IMR-90 (cell line): ENCODE measurements at regions not wholly inside any gene's neighbourhood (a gene's known extent, or its start where the extent isn't known, plus 50 kb on each side); places are given as distances from the start of the nearest gene placed in this dataset.

ENCODE experiments used
- ATAC-seq: fragments of 200-7000 bp; cut with Tn5 transposase; 2 replicates; pipeline ENCODE4 v1.9.1; 2020; ENCODE audit warnings: low read depth, mild to moderate bottlenecking, moderate library complexity
- BruUV-seq: library from RNA; stranded (reverse); fragments of 400-500 nt; replicated peaks from 2 replicates; lab custom pipeline; 2021; lab: Mats Ljungman, UMichigan
- CTCF ChIA-PET: fragments of 300-600 bp; formaldehyde crosslinking; extraction: SDS; loops from one replicate; lab custom pipeline; 2021; ENCODE audit warnings: antibody characterized with exemption; lab: Yijun Ruan, JAX
- POLR2A ChIA-PET: fragments of 300-600 bp; sonication (Branson Sonifier 250); formaldehyde crosslinking; loops from one replicate; lab custom pipeline; 2022; ENCODE audit warnings: antibody characterized with exemption; ENCODE audit not compliant: unreplicated experiment; lab: Charles Lee
- DNase-seq: peaks from one replicate; pipeline ENCODE4 v3.0.0; 2013
- H2AFZ ChIP-seq: replicated peaks from 2 replicates; pipeline ENCODE3; 2013; ENCODE audit warnings: low read length, mild to moderate bottlenecking; ENCODE audit not compliant: poor library complexity
- H2AK5ac ChIP-seq: 2 replicates; pipeline ENCODE4 v1.6.1; 2013; ENCODE audit warnings: low read depth, low read length, inconsistent platforms
- H2AK9ac ChIP-seq: replicated peaks from 2 replicates; pipeline ENCODE3; 2013; ENCODE audit warnings: mild to moderate bottlenecking, low read depth, low read length, moderate library complexity; ENCODE audit not compliant: poor library complexity
- H2BK120ac ChIP-seq: 2 replicates; pipeline ENCODE4 v1.6.1; 2013; ENCODE audit warnings: low read depth, low read length, inconsistent platforms
- H2BK15ac ChIP-seq: 3 replicates; pipeline ENCODE4 v1.6.1; 2013; ENCODE audit warnings: low read depth, low read length, inconsistent platforms
- H2BK20ac ChIP-seq: 2 replicates; pipeline ENCODE4 v1.6.1; 2013; ENCODE audit warnings: low read depth, mild to moderate bottlenecking, inconsistent platforms, low read length, moderate library complexity
- H2BK5ac ChIP-seq: 2 replicates; pipeline ENCODE4 v1.6.1; 2013; ENCODE audit warnings: mild to moderate bottlenecking, low read depth, low read length, inconsistent platforms; ENCODE audit not compliant: poor library complexity, severe bottlenecking
- H3K14ac ChIP-seq: replicated peaks from 2 replicates; pipeline ENCODE4 v1.6.1; 2013; ENCODE audit warnings: low read depth, low read length, inconsistent platforms
- H3K18ac ChIP-seq: 2 replicates; pipeline ENCODE4 v1.6.1; 2013; ENCODE audit warnings: low read depth, low read length, control low read depth
- H3K23ac ChIP-seq: 2 replicates; pipeline ENCODE4 v1.6.1; 2013; ENCODE audit warnings: low read depth, low read length, inconsistent platforms
- H3K27ac ChIP-seq: 2 replicates; pipeline ENCODE4 v1.5.1; 2013; ENCODE audit warnings: mild to moderate bottlenecking, control low read depth, low read length; ENCODE audit not compliant: insufficient read depth
- H3K27me3 ChIP-seq: 2 replicates; pipeline ENCODE4 v1.6.1; 2013; ENCODE audit warnings: low read length; ENCODE audit not compliant: control insufficient read depth, insufficient read depth
- H3K36me3 ChIP-seq: 2 replicates; pipeline ENCODE4 v1.6.1; 2013; ENCODE audit warnings: low read length, mixed read lengths; ENCODE audit not compliant: control insufficient read depth, insufficient read depth
- H3K4ac ChIP-seq: 2 replicates; pipeline ENCODE4 v1.6.1; 2013; ENCODE audit warnings: low read depth, low read length, inconsistent platforms
- H3K4me1 ChIP-seq: 2 replicates; pipeline ENCODE4 v1.6.1; 2013; ENCODE audit warnings: low read length, mixed read lengths; ENCODE audit not compliant: control insufficient read depth, insufficient read depth
- H3K4me2 ChIP-seq: 2 replicates; pipeline ENCODE4 v1.6.1; 2013; ENCODE audit warnings: low read depth, mild to moderate bottlenecking, control low read depth, low read length, moderate library complexity
- H3K4me3 ChIP-seq: 2 replicates; pipeline ENCODE4 v1.5.1; 2013; ENCODE audit warnings: low read depth, mild to moderate bottlenecking, control low read depth, low read length, moderate library complexity; ENCODE audit not compliant: insufficient read depth
- H3K56ac ChIP-seq: 2 replicates; pipeline ENCODE4 v1.6.1; 2013; ENCODE audit warnings: low read length, inconsistent platforms; ENCODE audit not compliant: insufficient read depth; ENCODE audit errors: extremely low read depth
- H3K79me1 ChIP-seq, 2 experiments: 2 replicates each; pipeline ENCODE4 v1.6.1; 2013; ENCODE audit warnings: low read length in 2 of 2, inconsistent platforms in 1 of 2, low read depth in 1 of 2
- H3K9ac ChIP-seq: 2 replicates; pipeline ENCODE4 v1.6.1; 2013; ENCODE audit warnings: low read depth, low read length, control low read depth
- H3K9me1 ChIP-seq: 2 replicates; pipeline ENCODE4 v1.6.1; 2013; ENCODE audit warnings: low read length, inconsistent platforms; ENCODE audit not compliant: insufficient read depth
- H3K9me3 ChIP-seq: 2 replicates; pipeline ENCODE4 v1.6.1; 2013; ENCODE audit warnings: low read length; ENCODE audit not compliant: control insufficient read depth, insufficient read depth
- H4K20me1 ChIP-seq: 2 replicates; pipeline ENCODE4 v1.6.1; 2013; ENCODE audit warnings: low read length, inconsistent platforms; ENCODE audit not compliant: insufficient read depth
- H4K5ac ChIP-seq: 2 replicates; pipeline ENCODE4 v1.6.1; 2013; ENCODE audit warnings: mild to moderate bottlenecking, low read depth, low read length, control low read depth
- H4K8ac ChIP-seq, 2 experiments: 2 replicates each; pipeline ENCODE4 v1.6.1; 2013; ENCODE audit warnings: low read depth in 2 of 2, low read length in 2 of 2, control low read depth in 1 of 2, inconsistent platforms in 1 of 2
- H4K91ac ChIP-seq: 2 replicates; pipeline ENCODE4 v1.6.1; 2013; ENCODE audit warnings: low read depth, low read length, inconsistent platforms; ENCODE audit not compliant: insufficient read depth
- BHLHE40 ChIP-seq: fragments of 150-350 bp; IDR thresholded peaks from 2 replicates; pipeline ENCODE4 v1.6.1; 2016; ENCODE audit warnings: mild to moderate bottlenecking, low read depth, low read length
- CEBPB ChIP-seq: IDR thresholded peaks from 2 replicates; pipeline ENCODE4 v1.6.1; 2012; ENCODE audit warnings: low read depth, low read length, improper control_type of control experiment
- CHD1 ChIP-seq: IDR thresholded peaks from 2 replicates; pipeline ENCODE4 v1.6.1; 2012; ENCODE audit warnings: low read depth, low read length, improper control_type of control experiment
- FOS ChIP-seq: fragments of 150-350 bp; IDR thresholded peaks from 2 replicates; pipeline ENCODE4 v1.6.1; 2016; ENCODE audit warnings: low read depth, low read length
- MAFK ChIP-seq: IDR thresholded peaks from 2 replicates; pipeline ENCODE4 v1.6.1; 2012; ENCODE audit warnings: low read depth, low read length, improper control_type of control experiment
- MAZ ChIP-seq: IDR thresholded peaks from 2 replicates; pipeline ENCODE4 v1.6.1; 2012; ENCODE audit warnings: low read depth, mild to moderate bottlenecking, low read length, improper control_type of control experiment, moderate library complexity, borderline replicate concordance
- MXI1 ChIP-seq: IDR thresholded peaks from 2 replicates; pipeline ENCODE4 v1.6.1; 2012; ENCODE audit warnings: low read depth, mild to moderate bottlenecking, low read length, moderate library complexity, borderline replicate concordance
- NFE2L2 ChIP-seq: fragments of 150-350 bp; IDR thresholded peaks from 2 replicates; pipeline ENCODE4 v1.6.1; 2016; ENCODE audit warnings: low read depth, mild to moderate bottlenecking, low read length
- POLR2A ChIP-seq: IDR thresholded peaks from 2 replicates; pipeline ENCODE4 v1.6.1; 2012; ENCODE audit warnings: mild to moderate bottlenecking, low read depth, low read length
- RAD21 ChIP-seq: IDR thresholded peaks from 2 replicates; pipeline ENCODE4 v1.6.1; 2012; ENCODE audit warnings: low read length, improper control_type of control experiment
- RCOR1 ChIP-seq: IDR thresholded peaks from 2 replicates; pipeline ENCODE4 v1.6.1; 2012; ENCODE audit warnings: mild to moderate bottlenecking, low read length, improper control_type of control experiment; ENCODE audit not compliant: insufficient replicate concordance
- RFX5 ChIP-seq: IDR thresholded peaks from 2 replicates; pipeline ENCODE4 v1.8.0; 2012; ENCODE audit warnings: low read depth, mild to moderate bottlenecking, low read length, moderate library complexity
- SMC3 ChIP-seq: fragments of 150-350 bp; IDR thresholded peaks from 2 replicates; pipeline ENCODE4 v1.6.1; 2016; ENCODE audit warnings: low read depth, mild to moderate bottlenecking, antibody characterized with exemption, low read length, moderate library complexity
- WGBS, 2 experiments: methylation state at CpG; one replicate each; pipeline versions ENCODE4 v1.1.5 to v1.1.7; 2013; ENCODE audit warnings: missing lambda C conversion rate in 2 of 2; ENCODE audit not compliant: insufficient read length in 1 of 2; ENCODE audit errors: extremely low coverage in 2 of 2; 5-methylcytosine and 5-hydroxymethylcytosine counted together
- dilution Hi-C: fragments of 300-500 bp; cut with HindIII; formaldehyde crosslinking; loops from one replicate; pipeline ENCODE4 v1.14.3; 2018; ENCODE audit warnings: low sequenced_read_pairs; ENCODE audit not compliant: unreplicated experiment
- in situ Hi-C: fragments of 300-500 bp; cut with MboI; formaldehyde crosslinking; loops from 3 replicates; pipeline ENCODE4 v1.14.3; 2019; ENCODE audit warnings: low sequenced_read_pairs, inconsistent platforms, mixed read lengths
- intact Hi-C: fragments of 100-400 bp; cut with micrococcal nuclease; formaldehyde crosslinking; loops from 2 replicates; pipeline ENCODE4 v1.10.0; 2022
- TF ChIP-seq, protein P1 (sequence below): conservative IDR thresholded peaks from 2 replicates; pipeline ENCODE4 v1.5.1; 2012; ENCODE audit warnings: mild to moderate bottlenecking, low read depth, low read length, improper control_type of control experiment
- TF ChIP-seq, protein P2 (sequence below): fragments of 150-350 bp; IDR thresholded peaks from 2 replicates; pipeline ENCODE4 v1.6.1; 2016; ENCODE audit warnings: low read depth, mild to moderate bottlenecking, low read length, moderate library complexity, borderline replicate concordance
- TF ChIP-seq, protein P3 (sequence below): fragments of 150-350 bp; IDR thresholded peaks from 2 replicates; pipeline ENCODE4 v1.6.1; 2017; ENCODE audit warnings: mild to moderate bottlenecking, antibody characterized with exemption, low read length, low read depth

DNA sequence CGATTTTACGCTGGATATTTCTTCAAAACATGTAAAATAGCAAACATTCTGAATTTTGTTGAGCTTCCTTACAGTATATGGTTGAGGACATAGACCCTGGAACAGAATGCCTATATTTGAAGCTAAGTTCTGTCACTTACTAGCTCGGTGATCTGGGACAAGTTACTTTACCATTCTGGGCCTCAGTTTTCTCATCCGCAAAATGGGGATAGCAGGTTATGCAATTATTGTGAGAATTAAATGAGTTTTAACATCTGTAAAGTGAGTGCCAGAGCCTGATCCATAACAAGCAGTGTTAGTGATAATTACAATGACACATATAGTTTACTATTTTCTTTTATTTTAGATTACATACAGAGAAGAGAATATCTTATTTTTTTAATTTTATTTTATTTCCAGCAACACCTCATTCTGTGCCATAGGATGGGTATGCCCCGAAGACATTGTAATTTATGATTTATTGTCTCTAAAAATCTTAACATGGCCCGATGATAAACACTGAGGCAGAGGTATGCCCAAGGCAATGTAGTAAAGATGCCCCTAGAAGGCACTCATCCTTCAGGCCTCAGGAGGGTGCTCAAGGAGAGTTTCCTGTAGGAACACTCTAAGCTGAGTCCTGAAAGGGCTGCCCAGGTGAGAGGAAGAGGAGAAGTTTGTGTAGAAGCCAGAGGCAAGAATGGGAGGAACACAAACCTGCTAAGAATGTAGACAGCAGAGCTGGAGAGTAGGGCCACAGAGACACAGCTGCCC is 250.9 kb downstream of the BCL11A start:
- in situ Hi-C loops: no loop called here
- dilution Hi-C loops: no loop called here

More for the DNA sequence above, 250.9 kb downstream of the BCL11A start:
- Histone ChIP-seq H4K5ac (no peak overlapping the region), H3K23ac (no peak overlapping the region), H2BK20ac (no peak overlapping the region), H4K20me1 (no peaks in the 10 kb centered on the region), H2AK9ac (no peak overlapping the region), H2AFZ (no peak overlapping the region), H2BK15ac (no peak overlapping the region), H2BK120ac (no peak overlapping the region), H4K91ac (no peak overlapping the region), H3K18ac (no peak overlapping the region), H3K27me3 (no peaks in the 10 kb centered on the region), H3K4ac (no peak overlapping the region), H3K9me1 (peaks cover 2% of the 10 kb centered on the region; the same call in 1 of the 2 replicates), H3K36me3 (no peaks in the 10 kb centered on the region), H3K4me1 (no peaks in the 10 kb centered on the region), H3K4me3 (no peak overlapping the region), H3K79me1 (no peaks in the 10 kb centered on the region), H3K9me3 (no peaks in the 10 kb centered on the region), H3K9ac (no peak overlapping the region), H3K56ac (no peak overlapping the region), H4K8ac (no peak overlapping the region), H3K4me2 (no peak overlapping the region), H2AK5ac (no peak overlapping the region), H3K27ac (no peak overlapping the region), H2BK5ac (no peak overlapping the region), H3K14ac (no peak overlapping the region)
- intact Hi-C loops: no loop called here
- TF ChIP-seq, protein P1, sequence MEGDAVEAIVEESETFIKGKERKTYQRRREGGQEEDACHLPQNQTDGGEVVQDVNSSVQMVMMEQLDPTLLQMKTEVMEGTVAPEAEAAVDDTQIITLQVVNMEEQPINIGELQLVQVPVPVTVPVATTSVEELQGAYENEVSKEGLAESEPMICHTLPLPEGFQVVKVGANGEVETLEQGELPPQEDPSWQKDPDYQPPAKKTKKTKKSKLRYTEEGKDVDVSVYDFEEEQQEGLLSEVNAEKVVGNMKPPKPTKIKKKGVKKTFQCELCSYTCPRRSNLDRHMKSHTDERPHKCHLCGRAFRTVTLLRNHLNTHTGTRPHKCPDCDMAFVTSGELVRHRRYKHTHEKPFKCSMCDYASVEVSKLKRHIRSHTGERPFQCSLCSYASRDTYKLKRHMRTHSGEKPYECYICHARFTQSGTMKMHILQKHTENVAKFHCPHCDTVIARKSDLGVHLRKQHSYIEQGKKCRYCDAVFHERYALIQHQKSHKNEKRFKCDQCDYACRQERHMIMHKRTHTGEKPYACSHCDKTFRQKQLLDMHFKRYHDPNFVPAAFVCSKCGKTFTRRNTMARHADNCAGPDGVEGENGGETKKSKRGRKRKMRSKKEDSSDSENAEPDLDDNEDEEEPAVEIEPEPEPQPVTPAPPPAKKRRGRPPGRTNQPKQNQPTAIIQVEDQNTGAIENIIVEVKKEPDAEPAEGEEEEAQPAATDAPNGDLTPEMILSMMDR: no peak
- TF ChIP-seq, protein P2, sequence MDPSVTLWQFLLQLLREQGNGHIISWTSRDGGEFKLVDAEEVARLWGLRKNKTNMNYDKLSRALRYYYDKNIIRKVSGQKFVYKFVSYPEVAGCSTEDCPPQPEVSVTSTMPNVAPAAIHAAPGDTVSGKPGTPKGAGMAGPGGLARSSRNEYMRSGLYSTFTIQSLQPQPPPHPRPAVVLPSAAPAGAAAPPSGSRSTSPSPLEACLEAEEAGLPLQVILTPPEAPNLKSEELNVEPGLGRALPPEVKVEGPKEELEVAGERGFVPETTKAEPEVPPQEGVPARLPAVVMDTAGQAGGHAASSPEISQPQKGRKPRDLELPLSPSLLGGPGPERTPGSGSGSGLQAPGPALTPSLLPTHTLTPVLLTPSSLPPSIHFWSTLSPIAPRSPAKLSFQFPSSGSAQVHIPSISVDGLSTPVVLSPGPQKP: no peak
- TF ChIP-seq CHD1 (no peak), RFX5 (no peak), RAD21 (no peak), RCOR1 (no peak), FOS (no peak), MXI1 (no peak), SMC3 (no peak), MAZ (no peak), POLR2A (no peak), NFE2L2 (no peak), CEBPB (no peak), BHLHE40 (no peak), MAFK (no peak)
- TF ChIP-seq, protein P3, sequence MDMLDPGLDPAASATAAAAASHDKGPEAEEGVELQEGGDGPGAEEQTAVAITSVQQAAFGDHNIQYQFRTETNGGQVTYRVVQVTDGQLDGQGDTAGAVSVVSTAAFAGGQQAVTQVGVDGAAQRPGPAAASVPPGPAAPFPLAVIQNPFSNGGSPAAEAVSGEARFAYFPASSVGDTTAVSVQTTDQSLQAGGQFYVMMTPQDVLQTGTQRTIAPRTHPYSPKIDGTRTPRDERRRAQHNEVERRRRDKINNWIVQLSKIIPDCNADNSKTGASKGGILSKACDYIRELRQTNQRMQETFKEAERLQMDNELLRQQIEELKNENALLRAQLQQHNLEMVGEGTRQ: no peak
- no peak for DNase-seq
- POLR2A ChIA-PET: no interaction called here
- BruUV-seq: no TSS peak
- CTCF ChIA-PET: no interaction called here
- WGBS, 2 experiments: no CpG with 5 or more reads among the region's 6 CpGs
- ATAC-seq: no peak
